Uterus (tissue), 3 donors: ENCODE measurements at regions not wholly inside any gene's neighbourhood (a gene's known extent, or its start where the extent isn't known, plus 50 kb on each side); places are given as distances from the start of the nearest gene placed in this dataset.

Experiments
- DNase-seq, 2 donors: peaks; one replicate each; pipeline ENCODE4 v3.0.0-alpha.2; 2019 to 2020
- H3K27ac ChIP-seq, 2 donors: fragments of 200-600 bp; sonication (generic); 1 replicate in 1 of 2; 2 replicates in 1 of 2; pipeline ENCODE4 v1.5.1; 2016 to 2018
- H3K27me3 ChIP-seq, 2 donors: fragments of 200-600 bp; sonication (generic); one replicate each; pipeline ENCODE4 v1.5.1; 2018 to 2019; ENCODE audit warnings: control low read depth in 1 of 2
- H3K36me3 ChIP-seq, 2 donors: fragments of 200-600 bp; sonication (generic); one replicate each; pipeline ENCODE4 v1.5.1; 2019; ENCODE audit warnings: control low read depth in 1 of 2
- H3K4me1 ChIP-seq, 2 donors: fragments of 200-600 bp; sonication (generic); one replicate each; pipeline ENCODE4 v1.5.1; 2018 to 2019; ENCODE audit warnings: control low read depth in 1 of 2
- H3K4me3 ChIP-seq, 2 donors: fragments of 200-600 bp; sonication (generic); 1 replicate in 1 of 2; 2 replicates in 1 of 2; pipeline ENCODE4 v1.5.1; 2018 to 2019; ENCODE audit warnings: mild to moderate bottlenecking in 1 of 2
- H3K9me3 ChIP-seq, 2 donors: fragments of 200-600 bp; sonication (generic); one replicate each; pipeline ENCODE4 v1.5.1; 2019; ENCODE audit warnings: control low read depth in 1 of 2
- CTCF ChIP-seq, 4 experiments: fragments of 200-600 bp in 2 of 4; fragments of 450-650 bp in 2 of 4; sonication (generic) in 2 of 4; IDR thresholded peaks; one replicate each; pipeline ENCODE4 v1.5.1; 2016 to 2019; ENCODE audit warnings: antibody characterized with exemption in 4 of 4, mild to moderate bottlenecking in 2 of 4, moderate library complexity in 1 of 4
- POLR2A ChIP-seq, 2 donors: fragments of 450-650 bp; IDR thresholded peaks; one replicate each; pipeline ENCODE4 v1.6.1; 2016; ENCODE audit warnings: antibody characterized with exemption in 2 of 2, mild to moderate bottlenecking in 1 of 2, moderate library complexity in 1 of 2
- intact Hi-C: fragments of 100-400 bp; cut with DNase I; formaldehyde crosslinking; loops from one replicate; pipeline ENCODE4 v1.15.1; 2023; ENCODE audit warnings: low total_unique reads
- donor health status: DM: yes; HTN: yes; CAD: no.

GRCh38 chr2:71767663-71768062, 314.3 kb downstream of the DYSF start:
- TF ChIP-seq POLR2A (IDR thresholded peaks at IDR 0.05) (no peak), CTCF (IDR thresholded peaks at IDR 0.05) (no peak)
- H3K27ac ChIP-seq: no peak overlapping the region
- intact Hi-C loops: no loop called here
- no peaks in the 10 kb centered on the region for H3K9me3 ChIP-seq
- no peaks in the 10 kb centered on the region for H3K4me1 ChIP-seq
- no peak for DNase-seq
- H3K36me3 ChIP-seq: no peaks in the 10 kb centered on the region
- H3K27me3 ChIP-seq: no peaks in the 10 kb centered on the region
- H3K4me3 ChIP-seq: no peak overlapping the region

- H3K9me3 ChIP-seq: no peaks in the 10 kb centered on the region
- intact Hi-C loops: no loop called here
- H3K27me3 ChIP-seq: no peaks in the 10 kb centered on the region
- H3K27ac ChIP-seq: no peak overlapping the region
- H3K4me1 ChIP-seq: no peaks in the 10 kb centered on the region
- DNase-seq: no peak
- TF ChIP-seq POLR2A (IDR thresholded peaks at IDR 0.05) (no peak), CTCF (IDR thresholded peaks at IDR 0.05) (no peak)
- no peaks in the 10 kb centered on the region for H3K36me3 ChIP-seq
- no peak overlapping the region for H3K4me3 ChIP-seq
Observed at GRCh38 chr2:71759060-71759459, 305.7 kb downstream of the DYSF start.

GRCh38 chr2:71757351-71757750, 304.0 kb downstream of the DYSF start:
- H3K4me1 ChIP-seq: no peaks in the 10 kb centered on the region
- TF ChIP-seq POLR2A (IDR thresholded peaks at IDR 0.05): no peak
- no peak for TF ChIP-seq CTCF (IDR thresholded peaks at IDR 0.05)
- DNase-seq: no peak

GRCh38 chr2:71756280-71756906, 303.0 kb downstream of the DYSF start:
- Histone ChIP-seq H3K27me3 (no peaks in the 10 kb centered on the region), H3K9me3 (no peaks in the 10 kb centered on the region), H3K4me3 (no peak overlapping the region), H3K4me1 (no peaks in the 10 kb centered on the region), H3K36me3 (no peaks in the 10 kb centered on the region), H3K27ac (no peak overlapping the region)
- intact Hi-C loops: no loop called here
- no peak for DNase-seq
- TF ChIP-seq CTCF (IDR thresholded peaks at IDR 0.05): no peak
- TF ChIP-seq POLR2A (IDR thresholded peaks at IDR 0.05): no peak

More at GRCh38 chr2:71757351-71757750, 304.0 kb downstream of the DYSF start:
- H3K4me3 ChIP-seq: no peak overlapping the region
- no peaks in the 10 kb centered on the region for H3K9me3 ChIP-seq
- no peaks in the 10 kb centered on the region for H3K27me3 ChIP-seq
- intact Hi-C loops: no loop called here
- no peak overlapping the region for H3K27ac ChIP-seq
- H3K36me3 ChIP-seq: no peaks in the 10 kb centered on the region

DNA sequence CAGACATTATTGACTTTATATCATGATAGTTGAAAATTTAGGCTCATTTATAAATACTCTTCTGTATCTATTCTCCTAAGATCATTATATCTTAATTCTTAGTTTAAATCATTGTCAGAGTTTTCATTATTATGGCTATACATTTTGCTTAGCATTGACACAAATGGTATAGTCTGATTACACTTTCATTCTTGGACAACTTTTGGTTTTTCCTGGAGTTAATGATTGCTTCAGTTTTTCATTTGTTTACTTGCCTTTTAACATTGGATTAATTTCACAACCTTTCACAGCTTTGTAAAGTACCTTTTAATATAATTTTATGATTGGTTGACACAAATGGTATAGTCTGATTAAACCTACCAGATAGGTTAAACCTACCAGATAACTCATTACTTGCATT, 298.2 kb downstream of the DYSF start:
- no peaks in the 10 kb centered on the region for H3K36me3 ChIP-seq
- H3K9me3 ChIP-seq: no peaks in the 10 kb centered on the region

More for the DNA sequence above, 298.2 kb downstream of the DYSF start:
- no peak overlapping the region for H3K27ac ChIP-seq
- intact Hi-C loops: no loop called here
- H3K27me3 ChIP-seq: no peaks in the 10 kb centered on the region
- H3K4me1 ChIP-seq: peaks cover 0 to 4% of the 10 kb centered on the region in 2 donors
- TF ChIP-seq POLR2A (IDR thresholded peaks at IDR 0.05): no peak
- TF ChIP-seq CTCF (IDR thresholded peaks at IDR 0.05): no peak
- H3K4me3 ChIP-seq: no peak overlapping the region
- DNase-seq: no peak
